ENCODE measurements at regions not wholly inside any gene's neighbourhood (a gene's known extent, or its start where the extent isn't known, plus 50 kb on each side); places are given as distances from the start of the nearest gene placed in this dataset.

- Mint-ChIP-seq H3K36me3 (ENCODE audit: insufficient read depth) (no peaks in the 10 kb centered on the region), H3K27ac (no peak overlapping the region)
Observed at GRCh38 chr13:73599232-73600128, 534.7 kb downstream of the KLF12 start.

GRCh38 chr13:73598020-73598712, 536.0 kb downstream of the KLF12 start:
- TF ChIP-seq CTCF (IDR thresholded peaks at IDR 0.05; ENCODE audit: unreplicated experiment) = no peak
- DNase-seq (ENCODE audit: low spot score, unreplicated experiment) = no peak
- H3K27me3 Mint-ChIP-seq = no peaks in the 10 kb centered on the region
- H3K9me3 Mint-ChIP-seq (ENCODE audit: low read depth) = peaks cover 3% of the 10 kb centered on the region
- no peak overlapping the region for H3K4me3 Mint-ChIP-seq (ENCODE audit: low read depth)
- peaks cover 4% of the 10 kb centered on the region for H3K4me1 Mint-ChIP-seq (ENCODE audit: low read depth)
- no peaks in the 10 kb centered on the region for H3K36me3 Mint-ChIP-seq (ENCODE audit: insufficient read depth)
- H3K27ac Mint-ChIP-seq = no peak overlapping the region

More at GRCh38 chr13:73599232-73600128, 534.7 kb downstream of the KLF12 start:
- H3K27me3 Mint-ChIP-seq = no peaks in the 10 kb centered on the region
- no peak for TF ChIP-seq CTCF (IDR thresholded peaks at IDR 0.05; ENCODE audit: unreplicated experiment)
- peaks cover 3% of the 10 kb centered on the region for H3K9me3 Mint-ChIP-seq (ENCODE audit: low read depth)
- no peaks in the 10 kb centered on the region for H3K4me1 Mint-ChIP-seq (ENCODE audit: low read depth)
- DNase-seq (ENCODE audit: low spot score, unreplicated experiment) = no peak
- H3K4me3 Mint-ChIP-seq (ENCODE audit: low read depth) = no peak overlapping the region

DNA sequence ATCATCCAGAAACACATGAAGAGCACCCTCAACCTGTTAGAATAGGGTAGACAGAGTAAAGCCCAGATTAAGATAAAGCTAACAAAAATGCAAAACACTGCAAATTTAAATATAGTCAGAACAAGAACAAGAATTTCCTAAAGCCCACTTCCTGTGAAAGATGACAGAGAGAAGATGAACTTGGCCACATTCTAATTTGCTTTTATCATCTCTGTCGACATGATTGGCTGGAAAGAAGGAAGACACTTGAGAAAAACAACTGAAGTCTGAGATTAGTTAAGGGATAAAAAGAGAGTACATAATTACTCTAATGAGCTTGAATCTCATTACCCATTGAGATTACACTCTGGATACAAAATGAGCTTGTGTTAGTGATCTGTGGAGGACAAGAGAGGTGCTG, 537.6 kb downstream of the KLF5 start:
- Mint-ChIP-seq H3K4me1 (ENCODE audit: low read depth) (peaks cover 4% of the 10 kb centered on the region), H3K27me3 (no peaks in the 10 kb centered on the region), H3K27ac (no peak overlapping the region), H3K9me3 (ENCODE audit: low read depth) (peaks cover 3% of the 10 kb centered on the region), H3K4me3 (ENCODE audit: low read depth) (no peak overlapping the region), H3K36me3 (ENCODE audit: insufficient read depth) (no peaks in the 10 kb centered on the region)
- DNase-seq (ENCODE audit: low spot score, unreplicated experiment) = no peak
- TF ChIP-seq CTCF (IDR thresholded peaks at IDR 0.05; ENCODE audit: unreplicated experiment) = no peak

DNA sequence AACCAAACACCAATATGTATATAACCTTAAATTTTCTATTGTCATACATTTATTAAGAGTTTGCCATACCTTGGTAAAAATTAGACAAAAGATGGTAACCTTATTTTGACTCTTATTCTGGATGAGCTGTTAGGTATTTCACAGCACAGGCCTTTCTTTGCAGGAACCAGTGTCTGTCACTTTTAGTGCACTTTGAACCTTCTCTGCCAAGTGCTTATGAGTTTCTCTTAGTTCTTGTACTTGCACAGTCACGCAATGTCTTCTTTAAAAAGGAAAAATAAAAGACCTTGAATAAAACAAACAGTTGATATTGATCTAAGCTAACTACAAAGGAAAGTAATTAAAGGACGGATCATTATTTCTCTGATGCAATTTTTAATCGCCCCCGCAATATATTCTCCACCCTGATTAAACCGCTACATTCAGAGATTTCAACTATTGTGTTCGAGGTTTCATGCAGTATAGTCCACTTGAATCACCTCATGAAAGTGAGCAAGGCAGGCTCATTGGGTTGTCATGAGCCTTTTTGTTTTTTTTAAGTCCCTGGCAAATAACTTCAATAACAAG, 534.5 kb downstream of the KLF5 start:
- H3K4me1 Mint-ChIP-seq (ENCODE audit: low read depth) = peaks cover 4% of the 10 kb centered on the region
- no peak overlapping the region for H3K27ac Mint-ChIP-seq
- H3K9me3 Mint-ChIP-seq (ENCODE audit: low read depth) = no peaks in the 10 kb centered on the region

More for the DNA sequence above, 534.5 kb downstream of the KLF5 start:
- H3K36me3 Mint-ChIP-seq (ENCODE audit: insufficient read depth) = no peaks in the 10 kb centered on the region
- H3K27me3 Mint-ChIP-seq = no peaks in the 10 kb centered on the region
- no peak overlapping the region for H3K4me3 Mint-ChIP-seq (ENCODE audit: low read depth)
- no peak for TF ChIP-seq CTCF (IDR thresholded peaks at IDR 0.05; ENCODE audit: unreplicated experiment)
- no peak for DNase-seq (ENCODE audit: low spot score, unreplicated experiment)

All from progenitor cell of endocrine pancreas (in vitro differentiated cells).